ENCODE measurements at regions not wholly inside any gene's neighbourhood (a gene's known extent, or its start where the extent isn't known, plus 50 kb on each side); places are given as distances from the start of the nearest gene placed in this dataset.
"Not testable (repeated sequence)": the region's sequence is repeated elsewhere in the genome, so short reads cannot be mapped to it uniquely, and the experiment has no call there.

- H3K4me2 ChIP-seq (ENCODE audit: insufficient read depth, low read length); POLR2A ChIA-PET; in situ Hi-C loops (cut with MboI); CTCF ChIA-PET (ENCODE audit: low intra/inter-chr PET ratio); BruUV-seq (replicated peaks); H3K79me2 ChIP-seq (ENCODE audit: control insufficient read depth, insufficient read depth, low read length); H2AFZ ChIP-seq (ENCODE audit: low read depth, low read length); intact Hi-C loops (cut with micrococcal nuclease); H3K27ac ChIP-seq (ENCODE audit: extremely low read depth, low read depth, low read length); FAIRE-seq; ATAC-seq; H3K9ac ChIP-seq (ENCODE audit: insufficient read depth in 1 of 2, low read depth in 2 of 2, low read length in 2 of 2); H3K36me3 ChIP-seq (ENCODE audit: control insufficient read depth, insufficient read depth, low read length); H3K9me1 ChIP-seq (ENCODE audit: control insufficient read depth, insufficient read depth, low read length); H3K4me3 ChIP-seq; H3K27me3 ChIP-seq (ENCODE audit: control insufficient read depth in 2 of 2, insufficient read depth in 2 of 2, low read length in 2 of 2); H3K4me1 ChIP-seq (replicated peaks in 1 of 2; ENCODE audit: control insufficient read depth in 2 of 2, insufficient read depth in 2 of 2, low read length in 2 of 2); H3K9me3 ChIP-seq (replicated peaks; ENCODE audit: control insufficient read depth, insufficient read depth, low read depth, low read length); DNase-seq (ENCODE audit: extremely low read depth in 1 of 4, low spot score in 3 of 4); H4K20me1 ChIP-seq (replicated peaks; ENCODE audit: control insufficient read depth, insufficient read depth, low read length): not testable (repeated sequence)
- WGBS (ENCODE audit: insufficient coverage, low coverage, missing lambda C conversion rate), result 0% methylated on average over 3 of the region's 3 CpGs
Observed at GRCh38 chr6:60471426-60471825, 1814.6 kb downstream of the KHDRBS2 start.

- CTCF ChIA-PET (ENCODE audit: low intra/inter-chr PET ratio); H3K27me3 ChIP-seq (ENCODE audit: control insufficient read depth in 2 of 2, insufficient read depth in 2 of 2, low read length in 2 of 2); H3K4me3 ChIP-seq; DNase-seq (ENCODE audit: extremely low read depth in 1 of 4, low spot score in 3 of 4); H3K9ac ChIP-seq (ENCODE audit: insufficient read depth in 1 of 2, low read depth in 2 of 2, low read length in 2 of 2); in situ Hi-C loops (cut with MboI); intact Hi-C loops (cut with micrococcal nuclease); H3K27ac ChIP-seq (ENCODE audit: extremely low read depth, low read depth, low read length); H4K20me1 ChIP-seq (replicated peaks; ENCODE audit: control insufficient read depth, insufficient read depth, low read length); ATAC-seq; H3K4me2 ChIP-seq (ENCODE audit: insufficient read depth, low read length); H3K79me2 ChIP-seq (ENCODE audit: control insufficient read depth, insufficient read depth, low read length); POLR2A ChIA-PET; H3K9me1 ChIP-seq (ENCODE audit: control insufficient read depth, insufficient read depth, low read length); H3K4me1 ChIP-seq (replicated peaks in 1 of 2; ENCODE audit: control insufficient read depth in 2 of 2, insufficient read depth in 2 of 2, low read length in 2 of 2); BruUV-seq (replicated peaks); H3K9me3 ChIP-seq (replicated peaks; ENCODE audit: control insufficient read depth, insufficient read depth, low read depth, low read length); H2AFZ ChIP-seq (ENCODE audit: low read depth, low read length); H3K36me3 ChIP-seq (ENCODE audit: control insufficient read depth, insufficient read depth, low read length); FAIRE-seq: not testable (repeated sequence)
- 0% methylated on average over 1 of the region's 1 CpG for WGBS (ENCODE audit: insufficient coverage, low coverage, missing lambda C conversion rate)
Observed at GRCh38 chr6:60450428-60450827, 1835.6 kb downstream of the KHDRBS2 start.

GRCh38 chr6:60444532-60444931 is 1841.5 kb downstream of the KHDRBS2 start:
- H3K27ac ChIP-seq (ENCODE audit: extremely low read depth, low read depth, low read length); CTCF ChIA-PET (ENCODE audit: low intra/inter-chr PET ratio); H3K4me1 ChIP-seq (replicated peaks in 1 of 2; ENCODE audit: control insufficient read depth in 2 of 2, insufficient read depth in 2 of 2, low read length in 2 of 2); POLR2A ChIA-PET; BruUV-seq (replicated peaks); H3K9ac ChIP-seq (ENCODE audit: insufficient read depth in 1 of 2, low read depth in 2 of 2, low read length in 2 of 2); H3K79me2 ChIP-seq (ENCODE audit: control insufficient read depth, insufficient read depth, low read length); H4K20me1 ChIP-seq (replicated peaks; ENCODE audit: control insufficient read depth, insufficient read depth, low read length); H3K27me3 ChIP-seq (ENCODE audit: control insufficient read depth in 2 of 2, insufficient read depth in 2 of 2, low read length in 2 of 2); ATAC-seq; H3K9me3 ChIP-seq (replicated peaks; ENCODE audit: control insufficient read depth, insufficient read depth, low read depth, low read length); H3K36me3 ChIP-seq (ENCODE audit: control insufficient read depth, insufficient read depth, low read length); intact Hi-C loops (cut with micrococcal nuclease); H2AFZ ChIP-seq (ENCODE audit: low read depth, low read length); H3K4me3 ChIP-seq; H3K4me2 ChIP-seq (ENCODE audit: insufficient read depth, low read length); DNase-seq (ENCODE audit: extremely low read depth in 1 of 4, low spot score in 3 of 4); H3K9me1 ChIP-seq (ENCODE audit: control insufficient read depth, insufficient read depth, low read length); FAIRE-seq; in situ Hi-C loops (cut with MboI): not testable (repeated sequence)
- WGBS (ENCODE audit: insufficient coverage, low coverage, missing lambda C conversion rate), result 0% methylated on average over 2 of the region's 3 CpGs

GRCh38 chr6:60439709-60440108 is 1846.3 kb downstream of the KHDRBS2 start:
- DNase-seq (ENCODE audit: extremely low read depth in 1 of 4, low spot score in 3 of 4); H3K9ac ChIP-seq (ENCODE audit: insufficient read depth in 1 of 2, low read depth in 2 of 2, low read length in 2 of 2); H3K9me1 ChIP-seq (ENCODE audit: control insufficient read depth, insufficient read depth, low read length); H3K36me3 ChIP-seq (ENCODE audit: control insufficient read depth, insufficient read depth, low read length); FAIRE-seq; H3K9me3 ChIP-seq (replicated peaks; ENCODE audit: control insufficient read depth, insufficient read depth, low read depth, low read length); POLR2A ChIA-PET; H3K79me2 ChIP-seq (ENCODE audit: control insufficient read depth, insufficient read depth, low read length); intact Hi-C loops (cut with micrococcal nuclease); H3K4me2 ChIP-seq (ENCODE audit: insufficient read depth, low read length); H4K20me1 ChIP-seq (replicated peaks; ENCODE audit: control insufficient read depth, insufficient read depth, low read length); H2AFZ ChIP-seq (ENCODE audit: low read depth, low read length); H3K27me3 ChIP-seq (ENCODE audit: control insufficient read depth in 2 of 2, insufficient read depth in 2 of 2, low read length in 2 of 2); ATAC-seq; CTCF ChIA-PET (ENCODE audit: low intra/inter-chr PET ratio); H3K4me1 ChIP-seq (replicated peaks in 1 of 2; ENCODE audit: control insufficient read depth in 2 of 2, insufficient read depth in 2 of 2, low read length in 2 of 2); H3K4me3 ChIP-seq; H3K27ac ChIP-seq (ENCODE audit: extremely low read depth, low read depth, low read length); BruUV-seq (replicated peaks); in situ Hi-C loops (cut with MboI): not testable (repeated sequence)
- 3% methylated on average over 3 of the region's 3 CpGs for WGBS (ENCODE audit: insufficient coverage, low coverage, missing lambda C conversion rate)

All from K562 (cell line).